SK-N-SH (cell line): ENCODE measurements at regions not wholly inside any gene's neighbourhood (a gene's known extent, or its start where the extent isn't known, plus 50 kb on each side); places are given as distances from the start of the nearest gene placed in this dataset.
"Not testable (repeated sequence)": the region's sequence is repeated elsewhere in the genome, so short reads cannot be mapped to it uniquely, and the experiment has no call there.

Experiments used
- CTCF ChIP-seq: fragments of 200-600 bp; sonication (generic); IDR thresholded peaks from 2 replicates; pipeline ENCODE4 v1.6.1; 2017; ENCODE audit warnings: antibody characterized with exemption, mild to moderate bottlenecking, moderate library complexity
- FOSL2 ChIP-seq: IDR thresholded peaks from 2 replicates; pipeline ENCODE4 v1.4.0; 2012; ENCODE audit warnings: low read depth, mild to moderate bottlenecking, moderate library complexity, borderline replicate concordance
- JUND ChIP-seq: IDR thresholded peaks from 2 replicates; pipeline ENCODE4 v1.4.0; 2012
- MAX ChIP-seq: IDR thresholded peaks from 2 replicates; pipeline ENCODE4 v1.4.0; 2012; ENCODE audit warnings: low read depth
- NFIC ChIP-seq: IDR thresholded peaks from 2 replicates; pipeline ENCODE4 v1.4.0; 2012; ENCODE audit warnings: borderline replicate concordance
- POLR2AphosphoS5 ChIP-seq: IDR thresholded peaks from 2 replicates; pipeline ENCODE4 v1.6.1; 2012; ENCODE audit warnings: low read depth, low read length
- RAD21 ChIP-seq: IDR thresholded peaks from 2 replicates; pipeline ENCODE4 v1.6.1; 2012; ENCODE audit warnings: mild to moderate bottlenecking, low read length
- REST ChIP-seq: IDR thresholded peaks from 2 replicates; pipeline ENCODE4 v1.6.1; 2012; ENCODE audit warnings: mild to moderate bottlenecking, low read depth, low read length, moderate library complexity
- TAF1 ChIP-seq: IDR thresholded peaks from 2 replicates; pipeline ENCODE4 v1.6.1; 2012; ENCODE audit warnings: low read depth, mild to moderate bottlenecking, low read length, moderate library complexity, borderline replicate concordance

- TF ChIP-seq REST, FOSL2, POLR2AphosphoS5, CTCF, NFIC, RAD21, TAF1, JUND, MAX: not testable (repeated sequence)
These were observed 185.7 kb downstream of the POTEC start for GRCh38 chr18:14357553-14358297.
